ENCODE measurements at regions not wholly inside any gene's neighbourhood (a gene's known extent, or its start where the extent isn't known, plus 50 kb on each side); places are given as distances from the start of the nearest gene placed in this dataset.

DNA sequence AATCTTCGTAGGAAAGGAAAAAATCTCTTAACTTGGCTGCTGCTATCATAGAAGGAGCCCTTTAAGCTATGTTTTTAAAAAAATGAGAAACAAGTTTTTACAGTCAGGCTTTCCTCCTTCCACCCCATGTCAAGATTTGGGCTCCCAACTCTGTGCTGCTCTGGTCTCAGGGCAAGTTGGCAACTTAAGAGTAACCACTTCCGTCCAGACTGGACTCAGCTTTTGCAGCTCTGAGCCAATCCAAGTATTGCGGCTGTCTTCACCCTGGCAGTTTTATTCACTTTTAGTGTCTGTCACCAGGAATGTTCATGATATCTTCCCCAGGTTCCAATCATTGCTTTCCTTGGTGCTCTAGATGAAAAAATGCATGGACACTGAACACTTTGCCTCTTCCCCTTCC lies 115.9 kb upstream of the GAS1 start:
- no peaks in the 10 kb centered on the region for H3K36me3 Mint-ChIP-seq (ENCODE audit: insufficient read depth)
- no peaks in the 10 kb centered on the region for H3K9me3 Mint-ChIP-seq
- H3K27ac Mint-ChIP-seq, result no peak overlapping the region
- no peak for ATAC-seq (replicated peaks)
- peaks cover 34 to 35% of the 10 kb centered on the region in 2 donors for H3K27me3 Mint-ChIP-seq
- H3K4me3 Mint-ChIP-seq, result no peak overlapping the region
- no peaks in the 10 kb centered on the region for H3K4me1 Mint-ChIP-seq (ENCODE audit: low read depth in 2 of 2)
- DNase-seq, result no peak

DNA sequence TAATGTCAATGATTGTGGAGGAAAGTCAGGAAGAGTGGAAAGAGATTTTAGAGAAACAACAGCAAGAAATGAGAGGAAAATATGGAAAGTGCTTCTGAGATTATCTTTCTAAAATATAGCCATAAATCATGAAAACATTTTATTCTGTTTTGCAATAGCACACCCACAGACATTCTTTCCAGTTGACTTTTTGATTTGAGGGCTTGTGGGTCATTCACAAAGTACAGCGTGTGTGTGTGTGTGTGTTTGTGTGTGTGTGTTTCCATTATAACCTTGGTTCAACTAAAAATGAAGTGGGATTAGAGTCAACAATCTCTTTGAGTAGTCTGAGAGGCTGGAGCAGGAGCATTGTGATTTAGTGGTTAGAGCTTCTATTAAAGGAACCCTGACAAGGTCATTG lies 116.6 kb upstream of the GAS1 start:
- Mint-ChIP-seq H3K4me3 (no peak overlapping the region), H3K9me3 (no peaks in the 10 kb centered on the region), H3K27ac (no peak overlapping the region), H3K27me3 (peaks cover 28 to 30% of the 10 kb centered on the region in 2 donors), H3K4me1 (ENCODE audit: low read depth in 2 of 2) (no peaks in the 10 kb centered on the region), H3K36me3 (ENCODE audit: insufficient read depth) (no peaks in the 10 kb centered on the region)
- DNase-seq, result no peak
- no peak for ATAC-seq (replicated peaks)

DNA sequence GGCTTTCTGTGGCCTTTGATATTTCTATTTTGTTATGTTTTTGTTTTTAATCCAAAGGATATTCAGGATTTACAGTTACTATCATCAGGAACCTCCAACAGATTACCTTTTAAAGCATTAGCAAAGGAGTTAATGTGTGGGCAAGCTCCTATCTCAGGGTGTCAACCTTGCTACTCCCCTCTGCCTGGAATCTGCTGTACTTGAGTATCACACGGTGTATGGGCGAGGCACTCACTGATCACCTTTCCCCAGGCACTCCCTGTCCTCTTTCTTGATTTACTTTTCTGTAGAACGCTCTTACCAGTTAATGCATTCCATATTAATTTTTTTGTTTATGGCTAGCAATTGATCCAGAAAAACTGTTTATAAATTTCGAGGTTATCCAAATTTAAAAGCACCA lies 117.0 kb upstream of the GAS1 start:
- DNase-seq, result no peak
- Mint-ChIP-seq H3K4me1 (ENCODE audit: low read depth in 2 of 2) (no peaks in the 10 kb centered on the region), H3K36me3 (ENCODE audit: insufficient read depth) (no peaks in the 10 kb centered on the region)

DNA sequence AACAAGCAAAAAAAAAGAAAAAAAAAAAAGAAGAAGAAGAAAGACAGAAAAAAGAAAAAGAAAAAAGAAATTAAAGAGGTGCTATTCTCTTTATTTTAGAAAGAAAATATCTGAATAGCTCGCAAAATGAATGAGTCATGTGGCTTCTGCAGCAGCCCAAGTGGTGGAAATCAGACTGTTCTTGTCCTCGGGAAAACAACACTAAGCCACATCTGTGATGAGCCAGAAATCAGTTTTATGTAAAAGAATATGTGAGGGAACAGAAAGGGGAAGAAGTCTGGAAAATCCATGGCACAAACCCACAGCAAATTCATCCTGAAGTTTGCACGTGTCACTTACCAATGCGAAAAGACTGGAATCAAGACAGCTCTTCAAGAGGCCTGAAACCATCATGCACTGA lies 118.7 kb upstream of the GAS1 start:
- Mint-ChIP-seq H3K27ac (no peak overlapping the region), H3K27me3 (peaks cover 20 to 26% of the 10 kb centered on the region in 2 donors), H3K4me1 (ENCODE audit: low read depth in 2 of 2) (no peaks in the 10 kb centered on the region), H3K9me3 (no peaks in the 10 kb centered on the region), H3K4me3 (no peak overlapping the region), H3K36me3 (ENCODE audit: insufficient read depth) (no peaks in the 10 kb centered on the region)
- DNase-seq (no peak), ATAC-seq (replicated peaks) (no peak)

More for the DNA sequence above, 117.0 kb upstream of the GAS1 start:
- H3K27me3 Mint-ChIP-seq, result peaks cover 24 to 27% of the 10 kb centered on the region in 2 donors
- H3K9me3 Mint-ChIP-seq, result no peaks in the 10 kb centered on the region
- no peak for ATAC-seq (replicated peaks)
- H3K27ac Mint-ChIP-seq, result no peak overlapping the region
- no peak overlapping the region for H3K4me3 Mint-ChIP-seq

DNA sequence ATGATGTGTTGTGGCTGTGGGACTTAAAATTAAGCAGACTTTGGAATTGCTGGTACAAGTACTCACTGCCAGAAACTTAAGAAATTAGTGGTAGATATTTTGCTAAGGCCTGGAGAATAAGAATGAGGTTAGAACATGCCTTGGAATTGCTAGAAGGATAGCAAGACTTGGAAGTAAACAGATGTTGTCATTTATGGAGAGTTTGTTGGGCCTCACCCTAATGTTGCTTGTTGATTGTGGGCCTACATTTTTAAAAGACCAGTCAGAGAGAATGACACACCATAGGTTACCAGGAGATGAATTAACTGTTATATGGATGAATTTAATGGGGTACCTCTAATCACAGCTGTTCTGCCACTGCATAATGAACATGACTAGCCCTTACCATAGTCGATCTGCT lies 120.1 kb upstream of the GAS1 start:
- DNase-seq (no peak), ATAC-seq (replicated peaks) (no peak)
- H3K4me3 Mint-ChIP-seq, result no peak overlapping the region
- peaks cover 10 to 20% of the 10 kb centered on the region in 2 donors for H3K27me3 Mint-ChIP-seq
- no peaks in the 10 kb centered on the region for H3K36me3 Mint-ChIP-seq (ENCODE audit: insufficient read depth)
- no peak overlapping the region for H3K27ac Mint-ChIP-seq
- H3K4me1 Mint-ChIP-seq (ENCODE audit: low read depth in 2 of 2), result no peaks in the 10 kb centered on the region
- H3K9me3 Mint-ChIP-seq, result no peaks in the 10 kb centered on the region

DNA sequence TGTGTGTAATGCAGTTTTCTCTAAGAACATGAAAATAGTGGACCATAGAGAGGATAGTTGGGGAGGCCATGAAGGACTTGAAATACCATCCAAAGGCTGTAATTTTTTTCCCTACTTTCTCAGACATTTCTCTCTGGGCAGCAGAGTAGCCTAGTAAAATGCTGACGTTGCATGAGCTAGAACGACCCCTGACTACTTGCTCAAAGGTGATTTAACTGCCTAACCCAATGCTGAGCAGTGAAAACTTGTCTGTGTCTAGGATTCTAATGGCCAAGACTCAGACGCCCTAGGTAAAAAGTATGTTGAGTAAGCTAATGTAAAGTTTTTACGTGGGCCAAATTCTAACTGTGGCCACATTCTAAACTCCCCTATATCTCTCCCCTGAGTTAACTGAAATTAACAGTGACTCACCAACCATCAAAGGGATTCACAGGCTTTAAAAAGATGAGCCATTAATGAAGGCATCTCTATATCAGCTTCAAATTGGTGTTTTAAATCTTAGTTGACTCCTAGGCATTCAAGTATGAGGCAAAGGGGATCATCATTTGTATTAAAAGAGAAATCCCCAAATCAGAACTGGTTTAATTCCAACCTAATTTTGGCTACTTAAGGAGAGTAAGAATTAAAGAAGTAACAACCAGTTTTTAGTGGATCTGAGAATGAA lies 121.0 kb upstream of the GAS1 start:
- no peaks in the 10 kb centered on the region for H3K9me3 Mint-ChIP-seq
- H3K4me3 Mint-ChIP-seq, result no peak overlapping the region
- DNase-seq (no peak), ATAC-seq (replicated peaks) (no peak)
- peaks cover 14 to 24% of the 10 kb centered on the region in 2 donors for H3K27me3 Mint-ChIP-seq
- H3K36me3 Mint-ChIP-seq (ENCODE audit: insufficient read depth), result no peaks in the 10 kb centered on the region
- H3K4me1 Mint-ChIP-seq (ENCODE audit: low read depth in 2 of 2), result no peaks in the 10 kb centered on the region
- no peak overlapping the region for H3K27ac Mint-ChIP-seq

DNA sequence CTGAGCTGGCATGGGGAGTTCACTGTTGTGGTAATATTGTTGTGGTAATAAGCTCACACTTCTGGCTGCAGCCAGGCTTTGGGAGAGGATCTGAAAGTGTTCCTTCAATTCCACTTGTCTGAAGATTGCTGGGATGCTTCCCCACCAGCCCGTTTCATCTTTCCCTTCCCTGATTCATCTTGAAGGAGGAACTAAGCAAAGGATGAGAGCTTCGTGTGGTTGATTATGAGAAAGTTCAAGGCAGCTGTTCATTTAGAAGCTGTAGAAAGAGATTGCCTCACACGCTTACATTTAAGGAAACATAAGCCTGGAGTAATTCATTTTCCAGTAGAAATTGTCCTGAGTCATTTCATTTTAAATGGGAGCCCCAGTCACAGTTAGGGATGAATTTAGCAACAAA lies 122.4 kb upstream of the GAS1 start:
- peaks cover 14 to 19% of the 10 kb centered on the region in 2 donors for H3K27me3 Mint-ChIP-seq
- no peak overlapping the region for H3K27ac Mint-ChIP-seq
- no peak for ATAC-seq (replicated peaks)
- H3K36me3 Mint-ChIP-seq (ENCODE audit: insufficient read depth), result no peaks in the 10 kb centered on the region
- no peaks in the 10 kb centered on the region for H3K4me1 Mint-ChIP-seq (ENCODE audit: low read depth in 2 of 2)
- no peaks in the 10 kb centered on the region for H3K9me3 Mint-ChIP-seq
- H3K4me3 Mint-ChIP-seq, result no peak overlapping the region
- no peak for DNase-seq

DNA sequence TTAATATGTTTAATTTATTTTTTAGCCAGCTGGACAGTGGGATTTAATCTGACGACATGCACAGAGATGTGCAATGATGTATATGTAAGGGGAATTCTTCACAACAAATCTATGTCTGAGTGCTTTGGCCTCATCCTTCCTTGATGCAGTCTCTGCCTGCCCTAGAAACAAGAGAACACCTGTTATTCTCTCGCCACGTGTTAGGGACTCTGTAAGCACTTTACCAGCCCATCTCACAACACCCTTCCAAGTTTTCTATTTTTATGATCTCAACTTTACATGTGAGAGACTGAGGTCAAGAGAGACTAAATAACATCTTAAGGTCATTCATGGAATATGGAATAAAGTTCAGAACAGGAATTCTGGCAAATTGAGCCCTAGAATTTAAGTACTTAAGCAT lies 123.0 kb upstream of the GAS1 start:
- no peaks in the 10 kb centered on the region for H3K4me1 Mint-ChIP-seq (ENCODE audit: low read depth in 2 of 2)
- no peak overlapping the region for H3K27ac Mint-ChIP-seq
- peaks cover 14 to 19% of the 10 kb centered on the region in 2 donors for H3K27me3 Mint-ChIP-seq
- DNase-seq, result no peak
- no peaks in the 10 kb centered on the region for H3K9me3 Mint-ChIP-seq
- H3K4me3 Mint-ChIP-seq, result no peak overlapping the region
- ATAC-seq (replicated peaks), result no peak
- H3K36me3 Mint-ChIP-seq (ENCODE audit: insufficient read depth), result no peaks in the 10 kb centered on the region

DNA sequence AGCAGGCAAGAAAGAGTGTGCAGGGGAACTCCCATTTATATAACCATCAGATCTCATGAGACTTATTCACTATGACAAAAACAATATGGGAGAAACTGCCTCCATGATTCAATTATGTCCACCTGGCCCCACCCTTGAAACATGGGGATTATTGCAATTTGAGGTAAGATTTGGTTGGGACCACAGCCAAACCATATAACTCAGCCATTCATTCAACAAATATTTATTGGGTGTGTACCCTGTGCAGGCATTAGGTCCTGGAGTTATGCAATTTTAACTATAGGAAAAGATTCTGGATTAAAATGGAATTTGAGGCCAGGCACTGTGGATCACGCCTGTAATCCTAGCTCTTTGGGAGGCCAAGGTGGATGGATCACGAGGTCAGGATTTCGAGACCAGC lies 124.2 kb upstream of the GAS1 start:
- Mint-ChIP-seq H3K4me1 (ENCODE audit: low read depth in 2 of 2) (no peaks in the 10 kb centered on the region), H3K9me3 (no peaks in the 10 kb centered on the region), H3K27me3 (peaks cover 14 to 19% of the 10 kb centered on the region in 2 donors), H3K27ac (no peak overlapping the region), H3K4me3 (no peak overlapping the region), H3K36me3 (ENCODE audit: insufficient read depth) (no peaks in the 10 kb centered on the region)
- ATAC-seq (replicated peaks), result no peak
- DNase-seq, result no peak

DNA sequence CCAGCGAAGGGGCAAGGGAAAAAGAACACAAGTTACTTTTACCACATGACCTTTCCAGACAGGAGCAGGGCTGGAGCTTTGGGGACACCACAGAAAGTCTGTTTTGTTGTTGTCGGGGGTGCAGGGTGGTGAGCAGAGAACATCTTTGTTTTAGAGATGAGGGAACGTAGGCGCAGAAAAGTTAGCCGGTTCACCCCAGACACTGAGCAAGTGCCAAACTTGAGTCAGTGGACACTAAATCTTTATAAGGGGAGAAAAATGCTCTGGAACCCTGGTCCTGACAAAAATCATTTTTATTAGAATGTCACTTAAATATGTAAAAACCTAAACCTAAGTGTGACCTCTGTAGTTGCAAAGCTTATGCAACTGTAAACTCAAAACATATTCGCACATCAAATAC lies 126.4 kb upstream of the GAS1 start:
- Mint-ChIP-seq H3K9me3 (peaks cover 0 to under 1% of the 10 kb centered on the region in 2 donors), H3K4me3 (no peak overlapping the region), H3K27ac (no peak overlapping the region), H3K27me3 (peaks cover 14 to 19% of the 10 kb centered on the region in 2 donors), H3K4me1 (ENCODE audit: low read depth in 2 of 2) (no peaks in the 10 kb centered on the region), H3K36me3 (ENCODE audit: insufficient read depth) (no peaks in the 10 kb centered on the region)
- DNase-seq, result no peak
- no peak for ATAC-seq (replicated peaks)

DNA sequence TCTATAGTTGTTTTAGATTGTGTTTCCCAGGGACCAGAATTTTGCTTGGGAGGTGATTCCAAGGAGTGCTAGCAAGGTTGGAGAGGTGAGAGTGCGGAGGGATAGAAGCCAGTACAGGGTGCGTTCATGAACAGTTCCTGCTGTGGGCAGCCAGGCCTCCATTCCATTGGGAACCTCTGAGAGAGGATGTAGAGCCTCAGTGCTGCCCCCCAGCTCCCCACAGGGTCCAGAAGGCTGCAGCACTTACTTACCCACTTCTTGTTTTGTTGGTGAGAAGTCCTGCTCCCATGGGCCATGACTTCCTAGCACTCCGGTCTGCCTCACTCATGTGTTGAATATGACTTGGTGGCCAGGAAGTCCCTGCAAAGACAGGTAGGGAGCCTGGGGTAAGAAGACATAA lies 128.2 kb upstream of the GAS1 start:
- H3K36me3 Mint-ChIP-seq (ENCODE audit: insufficient read depth), result no peaks in the 10 kb centered on the region
- H3K4me1 Mint-ChIP-seq (ENCODE audit: low read depth in 2 of 2), result no peaks in the 10 kb centered on the region
- H3K27ac Mint-ChIP-seq, result no peak overlapping the region
- H3K27me3 Mint-ChIP-seq, result peaks cover 7 to 16% of the 10 kb centered on the region in 2 donors
- H3K9me3 Mint-ChIP-seq, result peaks cover 0 to 3% of the 10 kb centered on the region in 2 donors
- no peak for ATAC-seq (replicated peaks)
- DNase-seq, result no peak
- no peak overlapping the region for H3K4me3 Mint-ChIP-seq

DNA sequence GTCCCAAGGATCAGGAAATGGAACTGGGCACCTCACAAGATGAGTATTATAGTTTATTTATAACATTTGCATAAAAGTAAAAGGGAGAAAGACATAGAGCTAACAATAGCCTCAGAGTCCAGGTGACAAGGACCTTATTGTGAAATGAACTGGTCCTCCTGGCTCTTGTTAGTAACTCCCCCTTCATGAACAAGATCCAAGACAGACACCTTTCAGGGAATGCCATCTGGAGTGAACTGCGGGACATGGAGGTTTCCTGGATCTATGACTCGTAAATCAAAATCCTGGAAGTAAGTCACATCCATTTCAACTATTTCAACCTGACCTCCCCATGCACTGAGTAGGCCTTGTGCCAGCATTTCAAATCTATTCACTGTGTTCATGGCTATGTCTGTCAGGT lies 129.5 kb upstream of the GAS1 start:
- peaks cover 0 to 2% of the 10 kb centered on the region in 2 donors for H3K4me1 Mint-ChIP-seq (ENCODE audit: low read depth in 2 of 2)
- H3K4me3 Mint-ChIP-seq, result no peak overlapping the region
- ATAC-seq (replicated peaks), result no peak
- H3K9me3 Mint-ChIP-seq, result peaks cover 0 to 3% of the 10 kb centered on the region in 2 donors
- H3K36me3 Mint-ChIP-seq (ENCODE audit: insufficient read depth), result no peaks in the 10 kb centered on the region
- DNase-seq, result no peak
- no peak overlapping the region for H3K27ac Mint-ChIP-seq
- H3K27me3 Mint-ChIP-seq, result peaks cover 7 to 8% of the 10 kb centered on the region in 2 donors

DNA sequence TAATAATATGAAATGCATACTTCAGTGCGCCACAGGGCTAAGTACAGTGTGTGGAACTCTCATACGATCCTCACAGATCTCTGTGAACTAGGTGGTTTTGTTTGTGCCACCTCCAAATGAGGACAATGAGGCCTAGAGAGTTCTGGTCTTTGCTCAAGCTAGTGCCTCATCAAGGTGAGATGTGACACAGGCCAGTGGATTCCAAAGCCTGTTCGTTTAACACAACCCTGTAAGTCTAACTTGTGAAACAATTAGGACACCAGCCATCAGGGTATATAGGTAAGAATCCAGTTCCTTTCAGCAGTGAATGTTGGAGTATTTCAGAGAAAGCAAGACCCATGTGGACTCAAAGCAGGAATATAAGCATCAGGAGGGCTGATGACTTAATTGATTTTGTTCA lies 130.7 kb upstream of the GAS1 start:
- Mint-ChIP-seq H3K27ac (no peak overlapping the region), H3K27me3 (peaks cover 0 to 2% of the 10 kb centered on the region in 2 donors), H3K4me3 (no peak overlapping the region), H3K36me3 (ENCODE audit: insufficient read depth) (no peaks in the 10 kb centered on the region), H3K9me3 (peaks cover 0 to 3% of the 10 kb centered on the region in 2 donors), H3K4me1 (ENCODE audit: low read depth in 2 of 2) (peaks cover 0 to 2% of the 10 kb centered on the region in 2 donors)
- no peak for ATAC-seq (replicated peaks)
- no peak for DNase-seq

DNA sequence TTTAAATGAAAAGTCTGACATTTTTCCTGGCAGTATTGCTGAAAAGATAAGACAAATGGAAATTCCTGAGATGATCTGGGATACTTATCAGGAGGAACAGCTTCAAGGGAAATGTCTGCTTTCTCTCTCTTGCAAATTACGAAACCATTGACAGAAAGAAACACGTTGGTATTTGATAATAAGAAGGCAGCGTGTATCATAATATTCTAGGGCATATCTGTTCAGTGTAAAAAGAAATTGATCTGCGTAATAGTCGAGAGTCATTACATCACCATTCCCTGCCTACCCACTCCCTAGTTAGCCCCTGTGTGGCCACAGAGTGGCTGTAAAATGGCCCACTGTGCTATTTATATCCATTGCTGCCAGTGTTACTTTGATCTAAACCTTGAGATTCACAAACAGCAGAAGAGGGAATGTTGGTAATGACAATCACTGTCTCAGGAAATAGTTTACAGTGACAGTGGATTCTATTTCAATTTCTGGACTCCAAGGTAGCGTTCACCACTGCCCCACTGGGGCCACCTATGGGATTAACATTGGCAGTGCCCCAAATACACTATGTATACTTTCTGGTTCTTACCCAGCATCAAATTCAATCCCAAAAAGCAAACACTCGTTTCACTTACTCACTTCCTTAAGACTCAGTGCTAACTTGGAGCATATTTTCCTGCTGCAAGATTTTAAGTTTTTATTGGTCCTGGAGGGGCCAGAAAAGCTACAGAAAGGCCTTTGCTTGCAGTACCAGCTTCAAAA lies 133.4 kb upstream of the GAS1 start:
- H3K27me3 Mint-ChIP-seq, result peaks cover 0 to 12% of the 10 kb centered on the region in 2 donors

More for the DNA sequence above, 133.4 kb upstream of the GAS1 start:
- ATAC-seq (replicated peaks) (no peak), DNase-seq (no peak)
- Mint-ChIP-seq H3K36me3 (ENCODE audit: insufficient read depth) (no peaks in the 10 kb centered on the region), H3K4me3 (no peak overlapping the region), H3K9me3 (peaks cover 0 to 3% of the 10 kb centered on the region in 2 donors), H3K4me1 (ENCODE audit: low read depth in 2 of 2) (peaks cover 0 to 2% of the 10 kb centered on the region in 2 donors), H3K27ac (no peak overlapping the region)

Data from effector memory CD8-positive, alpha-beta T cell (primary cell).